NOMO-1 treated with dmso at 0.1 percent for 144 hours (cell line): ENCODE measurements at regions not wholly inside any gene's neighbourhood (a gene's known extent, or its start where the extent isn't known, plus 50 kb on each side); places are given as distances from the start of the nearest gene placed in this dataset.
"Not testable (repeated sequence)": the region's sequence is repeated elsewhere in the genome, so short reads cannot be mapped to it uniquely, and the experiment has no call there.

Source experiments
- DNase-seq: peaks from one replicate; lab custom pipeline; 2025; ENCODE audit not compliant: unreplicated experiment; lab: John Stamatoyannopoulos, UW

- no peak for DNase-seq
These were observed 231.3 kb upstream of the FAT1 start for GRCh38 chr4:186954956-186955355.

- DNase-seq, result no peak
These were observed 234.4 kb upstream of the FAT1 start for GRCh38 chr4:186957952-186958555.

GRCh38 chr4:186958726-186959350 lies 235.2 kb upstream of the FAT1 start:
- no peak for DNase-seq

- peak; percentile 70 for DNase-seq
These were observed 256.5 kb upstream of the FAT1 start for GRCh38 chr4:186979961-186980745.

GRCh38 chr4:186981161-186981560 lies 257.5 kb upstream of the FAT1 start:
- DNase-seq, result no peak

- DNase-seq, result no peak
These were observed 258.5 kb upstream of the FAT1 start for GRCh38 chr4:186982160-186982559.

GRCh38 chr4:186984105-186984644 lies 260.5 kb upstream of the FAT1 start:
- no peak for DNase-seq

GRCh38 chr4:186999686-187000085 lies 276.0 kb upstream of the FAT1 start:
- DNase-seq, result no peak

- DNase-seq, result no peak
These were observed 276.6 kb upstream of the FAT1 start for GRCh38 chr4:187000281-187000680.

- DNase-seq, result not testable (repeated sequence)
These were observed 278.5 kb upstream of the FAT1 start for GRCh38 chr4:187002133-187002532.

GRCh38 chr4:187004628-187005027 lies 281.0 kb upstream of the FAT1 start:
- DNase-seq, result no peak

GRCh38 chr4:187006189-187006618 lies 282.5 kb upstream of the FAT1 start:
- no peak for DNase-seq

GRCh38 chr4:187010052-187010451 lies 286.4 kb upstream of the FAT1 start:
- DNase-seq, result no peak

GRCh38 chr4:187016101-187016500 lies 292.4 kb upstream of the FAT1 start:
- DNase-seq, result no peak

GRCh38 chr4:187017147-187017546 lies 293.5 kb upstream of the FAT1 start:
- DNase-seq, result no peak

- DNase-seq, result no peak
These were observed 296.2 kb upstream of the FAT1 start for GRCh38 chr4:187019896-187020295.

GRCh38 chr4:187020676-187021075 lies 297.0 kb upstream of the FAT1 start:
- DNase-seq, result no peak

- DNase-seq, result no peak
These were observed 298.0 kb upstream of the FAT1 start for GRCh38 chr4:187021436-187022205.

- no peak for DNase-seq
These were observed 303.6 kb upstream of the FAT1 start for GRCh38 chr4:187027272-187027671.

- no peak for DNase-seq
These were observed 318.6 kb upstream of the FAT1 start for GRCh38 chr4:187042251-187042650.

GRCh38 chr4:187046471-187046870 lies 322.8 kb upstream of the FAT1 start:
- no peak for DNase-seq
